HEK293T (cell line): ENCODE measurements at regions not wholly inside any gene's neighbourhood (a gene's known extent, or its start where the extent isn't known, plus 50 kb on each side); places are given as distances from the start of the nearest gene placed in this dataset.

Experiments
- ARNT ChIP-seq: fragments of 450-650 bp; IDR thresholded peaks from 2 replicates; pipeline ENCODE4 v1.6.1; 2017; ENCODE audit warnings: mild to moderate bottlenecking
- BHLHE40 ChIP-seq: fragments of 450-650 bp; IDR thresholded peaks from 2 replicates; pipeline ENCODE4 v1.6.1; 2016; ENCODE audit warnings: mild to moderate bottlenecking, moderate library complexity, borderline replicate concordance
- ELF4 ChIP-seq: fragments of 450-650 bp; IDR thresholded peaks from 2 replicates; pipeline ENCODE4 v1.6.1; 2017; ENCODE audit warnings: antibody characterized with exemption
- FOXA1 ChIP-seq: fragments of 450-650 bp; IDR thresholded peaks from 2 replicates; pipeline ENCODE4 v1.6.1; 2016; ENCODE audit warnings: mild to moderate bottlenecking
- FOXM1 ChIP-seq: fragments of 450-650 bp; IDR thresholded peaks from 2 replicates; pipeline ENCODE4 v1.6.1; 2017; ENCODE audit warnings: mild to moderate bottlenecking, borderline replicate concordance
- L3MBTL2 ChIP-seq: fragments of 450-650 bp; conservative IDR thresholded peaks from 2 replicates; pipeline ENCODE4 v1.6.1; 2016; ENCODE audit warnings: mild to moderate bottlenecking
- LEF1 ChIP-seq: fragments of 450-650 bp; IDR thresholded peaks from 2 replicates; pipeline ENCODE4 v1.6.1; 2017; ENCODE audit warnings: mild to moderate bottlenecking, borderline replicate concordance
- NFRKB ChIP-seq: fragments of 450-650 bp; IDR thresholded peaks from 2 replicates; pipeline ENCODE4 v1.6.1; 2016; ENCODE audit warnings: mild to moderate bottlenecking, moderate library complexity
- SP1 ChIP-seq: fragments of 450-650 bp; IDR thresholded peaks from 2 replicates; pipeline ENCODE4 v1.6.1; 2017
- SUZ12 ChIP-seq: fragments of 450-650 bp; IDR thresholded peaks from 2 replicates; pipeline ENCODE4 v1.6.1; 2016; ENCODE audit warnings: mild to moderate bottlenecking
- TARDBP ChIP-seq: fragments of 450-650 bp; IDR thresholded peaks from 2 replicates; pipeline ENCODE4 v1.6.1; 2016
- ZNF384 ChIP-seq: fragments of 450-650 bp; IDR thresholded peaks from 2 replicates; pipeline ENCODE4 v1.6.1; 2016

DNA sequence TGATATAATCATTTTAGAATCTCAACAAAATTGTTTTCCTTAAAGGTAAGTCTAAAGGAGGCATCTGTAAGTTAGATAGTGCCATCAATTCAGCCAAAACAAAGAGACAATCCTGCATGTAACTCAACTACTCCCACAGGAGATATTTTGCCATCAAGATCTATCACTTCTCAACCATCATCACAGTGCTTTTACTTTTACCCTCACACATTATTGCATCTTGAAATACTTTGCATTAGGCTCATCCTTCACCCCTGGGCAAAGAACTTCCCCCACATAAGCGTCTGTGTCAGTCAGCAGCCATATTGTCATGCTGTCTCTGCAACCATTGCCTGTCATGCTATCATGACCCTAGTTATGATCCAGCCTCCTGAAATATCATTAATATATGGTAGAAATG, 54.9 kb upstream of the NLGN1 start:
- TF ChIP-seq BHLHE40 (no peak), NFRKB (no peak), L3MBTL2 (no peak), SP1 (no peak), ARNT (no peak), FOXA1 (no peak), FOXM1 (no peak), TARDBP (no peak), ELF4 (no peak), SUZ12 (no peak), ZNF384 (no peak), LEF1 (no peak)
